B cell (primary cell): ENCODE measurements at regions not wholly inside any gene's neighbourhood (a gene's known extent, or its start where the extent isn't known, plus 50 kb on each side); places are given as distances from the start of the nearest gene placed in this dataset.

Experiments
- CTCF ChIP-seq: fragments of 200-600 bp; IDR thresholded peaks from one replicate; pipeline ENCODE4 v1.8.0; 2022; ENCODE audit warnings: antibody characterized with exemption, mild to moderate bottlenecking
- EZH2 ChIP-seq: IDR thresholded peaks from 2 replicates; pipeline ENCODE4 v1.6.1; 2012; ENCODE audit warnings: borderline replicate concordance, low read depth, mild to moderate bottlenecking, moderate library complexity, low read length; ENCODE audit not compliant: insufficient read depth, poor library complexity, severe bottlenecking

- no peak for TF ChIP-seq CTCF
- no peak for TF ChIP-seq EZH2
These were observed 1093.8 kb upstream of the CDH9 start for GRCh38 chr5:28132151-28132550.
